ENCODE measurements at regions not wholly inside any gene's neighbourhood (a gene's known extent, or its start where the extent isn't known, plus 50 kb on each side); places are given as distances from the start of the nearest gene placed in this dataset.

GRCh38 chr12:85509081-85509856 lies 229.2 kb downstream of the ALX1 start:
- no peak for DNase-seq (ENCODE audit: low read depth in 3 of 3)

GRCh38 chr12:85509857-85510256 lies 229.8 kb downstream of the ALX1 start:
- DNase-seq (ENCODE audit: low read depth in 3 of 3), result no peak

- DNase-seq (ENCODE audit: low read depth in 3 of 3), result no peak
Measured at GRCh38 chr12:85516039-85516438, 236.0 kb downstream of the ALX1 start.

GRCh38 chr12:85516667-85517325 lies 236.8 kb downstream of the ALX1 start:
- DNase-seq (ENCODE audit: low read depth in 3 of 3), result no peak

GRCh38 chr12:85519163-85519562 lies 239.1 kb downstream of the ALX1 start:
- DNase-seq (ENCODE audit: low read depth in 3 of 3), result no peak

- DNase-seq (ENCODE audit: low read depth in 3 of 3), result no peak
Measured at GRCh38 chr12:85523197-85523596, 243.2 kb downstream of the ALX1 start.

- no peak for DNase-seq (ENCODE audit: low read depth in 3 of 3)
Measured at GRCh38 chr12:85527192-85527591, 247.2 kb downstream of the ALX1 start.

- DNase-seq (ENCODE audit: low read depth in 3 of 3), result no peak
Measured at GRCh38 chr12:85529896-85530295, 249.9 kb downstream of the ALX1 start.

GRCh38 chr12:85530456-85530855 lies 250.4 kb downstream of the ALX1 start:
- no peak for DNase-seq (ENCODE audit: low read depth in 3 of 3)

GRCh38 chr12:85531341-85531740 lies 251.3 kb downstream of the ALX1 start:
- DNase-seq (ENCODE audit: low read depth in 3 of 3), result no peak

GRCh38 chr12:85549640-85550039 lies 269.6 kb downstream of the ALX1 start:
- DNase-seq (ENCODE audit: low read depth in 3 of 3), result no peak

- DNase-seq (ENCODE audit: low read depth in 3 of 3), result no peak
Measured at GRCh38 chr12:85550924-85551323, 270.9 kb downstream of the ALX1 start.

- DNase-seq (ENCODE audit: low read depth in 3 of 3), result no peak
Measured at GRCh38 chr12:85552461-85552860, 272.4 kb downstream of the ALX1 start.

- no peak for DNase-seq (ENCODE audit: low read depth in 3 of 3)
Measured at GRCh38 chr12:85557850-85558249, 277.8 kb downstream of the ALX1 start.

- no peak for DNase-seq (ENCODE audit: low read depth in 3 of 3)
Measured at GRCh38 chr12:85558684-85559083, 277.5 kb downstream of the RASSF9 start.

GRCh38 chr12:85559127-85559526 lies 277.1 kb downstream of the RASSF9 start:
- no peak for DNase-seq (ENCODE audit: low read depth in 3 of 3)

- no peak for DNase-seq (ENCODE audit: low read depth in 3 of 3)
Measured at GRCh38 chr12:85559536-85559935, 276.7 kb downstream of the RASSF9 start.

GRCh38 chr12:85562765-85563164 lies 273.4 kb downstream of the RASSF9 start:
- DNase-seq (ENCODE audit: low read depth in 3 of 3), result no peak

GRCh38 chr12:85564786-85565185 lies 271.4 kb downstream of the RASSF9 start:
- DNase-seq (ENCODE audit: low read depth in 3 of 3), result no peak

- DNase-seq (ENCODE audit: low read depth in 3 of 3), result no peak
Measured at GRCh38 chr12:85568395-85569103, 267.7 kb downstream of the RASSF9 start.

- no peak for DNase-seq (ENCODE audit: low read depth in 3 of 3)
Measured at GRCh38 chr12:85569261-85569660, 266.9 kb downstream of the RASSF9 start.

GRCh38 chr12:85572956-85573355 lies 263.3 kb downstream of the RASSF9 start:
- no peak for DNase-seq (ENCODE audit: low read depth in 3 of 3)

Data from stimulated activated CD4-positive, alpha-beta T cell treated with anti-CD3 and anti-CD28 coated beads, TNF-alpha, amount 100 ng/mL, for 4 hours (primary cell).